ENCODE measurements at regions not wholly inside any gene's neighbourhood (a gene's known extent, or its start where the extent isn't known, plus 50 kb on each side); places are given as distances from the start of the nearest gene placed in this dataset.

GRCh38 chr2:65551528-65551927, 119.1 kb upstream of the SPRED2 start:
- DNase-seq (ENCODE audit: low read depth in 1 of 2, low spot score in 2 of 2) = no peak
- no peaks in the 10 kb centered on the region for H3K27me3 ChIP-seq (replicated peaks)
- no peaks in the 10 kb centered on the region for H3K9me3 ChIP-seq (replicated peaks)
- H3K4me3 ChIP-seq = no peak overlapping the region
- H3K27ac ChIP-seq = no peak overlapping the region
- no peaks in the 10 kb centered on the region for H3K36me3 ChIP-seq
- peaks cover 3% of the 10 kb centered on the region; the same call in 1 of the 2 replicates for H3K4me1 ChIP-seq (replicated peaks)

- no peaks in the 10 kb centered on the region for H3K27me3 ChIP-seq (replicated peaks)
- no peaks in the 10 kb centered on the region for H3K36me3 ChIP-seq
- DNase-seq (ENCODE audit: low read depth in 1 of 2, low spot score in 2 of 2) = no peak
- no peak overlapping the region for H3K4me3 ChIP-seq
- peaks cover 11% of the 10 kb centered on the region for H3K4me1 ChIP-seq (replicated peaks)
- H3K9me3 ChIP-seq (replicated peaks) = no peaks in the 10 kb centered on the region
- no peak overlapping the region for H3K27ac ChIP-seq
Measured at GRCh38 chr2:65550246-65550645, 117.8 kb upstream of the SPRED2 start.

- DNase-seq (ENCODE audit: low read depth in 1 of 2, low spot score in 2 of 2) = no peak
- Histone ChIP-seq H3K9me3 (replicated peaks) (no peaks in the 10 kb centered on the region), H3K4me1 (replicated peaks) (peaks cover 8% of the 10 kb centered on the region)
Measured at GRCh38 chr2:65549631-65550030, 117.2 kb upstream of the SPRED2 start.

GRCh38 chr2:65549257-65549627, 116.8 kb upstream of the SPRED2 start:
- no peak overlapping the region for H3K27ac ChIP-seq
- H3K4me3 ChIP-seq = no peak overlapping the region
- no peaks in the 10 kb centered on the region for H3K9me3 ChIP-seq (replicated peaks)
- no peaks in the 10 kb centered on the region for H3K27me3 ChIP-seq (replicated peaks)
- H3K4me1 ChIP-seq (replicated peaks) = peaks cover 8% of the 10 kb centered on the region
- DNase-seq (ENCODE audit: low read depth in 1 of 2, low spot score in 2 of 2) = no peak
- no peaks in the 10 kb centered on the region for H3K36me3 ChIP-seq

More at GRCh38 chr2:65549631-65550030, 117.2 kb upstream of the SPRED2 start:
- no peak overlapping the region for H3K4me3 ChIP-seq
- H3K36me3 ChIP-seq = no peaks in the 10 kb centered on the region
- no peaks in the 10 kb centered on the region for H3K27me3 ChIP-seq (replicated peaks)
- no peak overlapping the region for H3K27ac ChIP-seq

GRCh38 chr2:65548576-65549256, 116.3 kb upstream of the SPRED2 start:
- Histone ChIP-seq H3K9me3 (replicated peaks) (no peaks in the 10 kb centered on the region), H3K4me3 (no peak overlapping the region), H3K4me1 (replicated peaks) (peaks cover 8% of the 10 kb centered on the region), H3K36me3 (no peaks in the 10 kb centered on the region), H3K27me3 (replicated peaks) (no peaks in the 10 kb centered on the region), H3K27ac (no peak overlapping the region)
- DNase-seq (ENCODE audit: low read depth in 1 of 2, low spot score in 2 of 2) = no peak

- H3K36me3 ChIP-seq = no peaks in the 10 kb centered on the region
- H3K27ac ChIP-seq = no peak overlapping the region
- H3K4me3 ChIP-seq = no peak overlapping the region
- no peaks in the 10 kb centered on the region for H3K9me3 ChIP-seq (replicated peaks)
- no peaks in the 10 kb centered on the region for H3K27me3 ChIP-seq (replicated peaks)
- peaks cover 8% of the 10 kb centered on the region for H3K4me1 ChIP-seq (replicated peaks)
- no peak for DNase-seq (ENCODE audit: low read depth in 1 of 2, low spot score in 2 of 2)
Measured at GRCh38 chr2:65548064-65548463, 115.7 kb upstream of the SPRED2 start.

- Histone ChIP-seq H3K27ac (no peak overlapping the region), H3K36me3 (no peaks in the 10 kb centered on the region), H3K9me3 (replicated peaks) (no peaks in the 10 kb centered on the region), H3K4me3 (no peak overlapping the region), H3K4me1 (replicated peaks) (peaks cover 8% of the 10 kb centered on the region), H3K27me3 (replicated peaks) (no peaks in the 10 kb centered on the region)
- DNase-seq (ENCODE audit: low read depth in 1 of 2, low spot score in 2 of 2) = no peak
Measured at GRCh38 chr2:65545837-65546805, 113.7 kb upstream of the SPRED2 start.

- Histone ChIP-seq H3K27ac (no peak overlapping the region), H3K4me1 (replicated peaks) (peaks cover 8% of the 10 kb centered on the region), H3K9me3 (replicated peaks) (no peaks in the 10 kb centered on the region), H3K36me3 (no peaks in the 10 kb centered on the region), H3K4me3 (no peak overlapping the region), H3K27me3 (replicated peaks) (no peaks in the 10 kb centered on the region)
- no peak for DNase-seq (ENCODE audit: low read depth in 1 of 2, low spot score in 2 of 2)
Measured at GRCh38 chr2:65541773-65542172, 109.4 kb upstream of the SPRED2 start.

GRCh38 chr2:65539633-65540032, 107.2 kb upstream of the SPRED2 start:
- no peaks in the 10 kb centered on the region for H3K9me3 ChIP-seq (replicated peaks)
- no peaks in the 10 kb centered on the region for H3K36me3 ChIP-seq
- H3K4me3 ChIP-seq = no peak overlapping the region
- no peak for DNase-seq (ENCODE audit: low read depth in 1 of 2, low spot score in 2 of 2)
- H3K27ac ChIP-seq = no peak overlapping the region
- no peaks in the 10 kb centered on the region for H3K4me1 ChIP-seq (replicated peaks)
- no peaks in the 10 kb centered on the region for H3K27me3 ChIP-seq (replicated peaks)

GRCh38 chr2:65537651-65538385, 105.4 kb upstream of the SPRED2 start:
- DNase-seq (ENCODE audit: low read depth in 1 of 2, low spot score in 2 of 2) = no peak
- H3K36me3 ChIP-seq = no peaks in the 10 kb centered on the region
- H3K27me3 ChIP-seq (replicated peaks) = no peaks in the 10 kb centered on the region
- no peaks in the 10 kb centered on the region for H3K4me1 ChIP-seq (replicated peaks)
- no peaks in the 10 kb centered on the region for H3K9me3 ChIP-seq (replicated peaks)
- H3K27ac ChIP-seq = no peak overlapping the region
- no peak overlapping the region for H3K4me3 ChIP-seq

- no peak overlapping the region for H3K4me3 ChIP-seq
- H3K36me3 ChIP-seq = no peaks in the 10 kb centered on the region
- no peaks in the 10 kb centered on the region for H3K4me1 ChIP-seq (replicated peaks)
- no peak for DNase-seq (ENCODE audit: low read depth in 1 of 2, low spot score in 2 of 2)
- no peaks in the 10 kb centered on the region for H3K27me3 ChIP-seq (replicated peaks)
- H3K9me3 ChIP-seq (replicated peaks) = no peaks in the 10 kb centered on the region
- H3K27ac ChIP-seq = no peak overlapping the region
Measured at GRCh38 chr2:65536596-65536995, 104.2 kb upstream of the SPRED2 start.

- no peak for DNase-seq (ENCODE audit: low read depth in 1 of 2, low spot score in 2 of 2)
- no peaks in the 10 kb centered on the region for H3K4me1 ChIP-seq (replicated peaks)
- no peak overlapping the region for H3K4me3 ChIP-seq
- no peaks in the 10 kb centered on the region for H3K27me3 ChIP-seq (replicated peaks)
- H3K27ac ChIP-seq = no peak overlapping the region
- no peaks in the 10 kb centered on the region for H3K9me3 ChIP-seq (replicated peaks)
- H3K36me3 ChIP-seq = no peaks in the 10 kb centered on the region
Measured at GRCh38 chr2:65532937-65533336, 100.5 kb upstream of the SPRED2 start.

- H3K4me3 ChIP-seq = no peak overlapping the region
- no peaks in the 10 kb centered on the region for H3K4me1 ChIP-seq (replicated peaks)
- no peak for DNase-seq (ENCODE audit: low read depth in 1 of 2, low spot score in 2 of 2)
- H3K36me3 ChIP-seq = no peaks in the 10 kb centered on the region
- H3K27me3 ChIP-seq (replicated peaks) = no peaks in the 10 kb centered on the region
- H3K27ac ChIP-seq = no peak overlapping the region
- no peaks in the 10 kb centered on the region for H3K9me3 ChIP-seq (replicated peaks)
Measured at GRCh38 chr2:65532326-65532725, 99.9 kb upstream of the SPRED2 start.

Data from SJSA1 (cell line).